HG03432 (cell line): ENCODE measurements at regions not wholly inside any gene's neighbourhood (a gene's known extent, or its start where the extent isn't known, plus 50 kb on each side); places are given as distances from the start of the nearest gene placed in this dataset.

Experiments used
- ATAC-seq: cut with Tn5 transposase; IDR thresholded peaks from one replicate; pipeline ENCODE4 v1.9.1; 2021; ENCODE audit warnings: mild to moderate bottlenecking, moderate library complexity; ENCODE audit not compliant: unreplicated experiment

DNA sequence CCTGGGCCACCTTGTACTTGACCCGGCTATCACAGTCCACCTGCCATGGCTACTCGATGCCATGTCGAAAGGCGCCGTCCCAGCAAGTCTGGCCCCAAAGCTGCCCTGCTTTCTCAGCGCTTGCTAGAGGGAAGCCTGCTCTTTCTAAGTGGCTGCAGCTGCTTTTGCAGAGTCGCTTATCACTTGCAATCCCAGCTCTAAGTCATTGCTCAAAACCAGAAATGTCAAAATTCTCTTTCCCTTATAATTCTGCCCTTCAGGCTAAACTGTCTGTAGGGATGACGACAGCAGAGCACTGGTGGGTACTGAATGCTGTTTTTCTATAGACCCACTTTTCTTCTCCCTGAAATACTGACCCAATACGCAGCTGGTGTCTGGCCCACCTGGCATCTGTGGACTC, 184.2 kb downstream of the ENGASE start:
- no peak for ATAC-seq

DNA sequence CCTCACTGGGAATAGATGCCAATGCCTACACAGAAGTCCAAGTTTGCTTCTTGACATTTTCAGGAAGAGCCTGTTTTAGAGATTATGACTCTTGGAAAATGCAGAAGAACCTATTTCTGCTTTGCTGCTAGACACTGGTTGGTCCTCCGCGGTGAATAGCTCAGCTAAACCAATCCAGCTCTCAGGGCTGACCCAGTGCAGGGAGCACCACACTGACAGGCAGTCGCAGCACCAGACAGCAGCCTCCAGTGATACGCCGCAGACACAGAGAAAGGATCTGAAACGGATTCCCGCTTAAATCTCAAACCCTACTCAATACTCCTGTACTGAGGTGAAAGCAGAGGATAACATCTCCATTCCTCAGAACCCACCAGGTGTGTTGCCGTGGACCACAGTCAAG, 183.4 kb downstream of the ENGASE start:
- ATAC-seq = no peak

DNA sequence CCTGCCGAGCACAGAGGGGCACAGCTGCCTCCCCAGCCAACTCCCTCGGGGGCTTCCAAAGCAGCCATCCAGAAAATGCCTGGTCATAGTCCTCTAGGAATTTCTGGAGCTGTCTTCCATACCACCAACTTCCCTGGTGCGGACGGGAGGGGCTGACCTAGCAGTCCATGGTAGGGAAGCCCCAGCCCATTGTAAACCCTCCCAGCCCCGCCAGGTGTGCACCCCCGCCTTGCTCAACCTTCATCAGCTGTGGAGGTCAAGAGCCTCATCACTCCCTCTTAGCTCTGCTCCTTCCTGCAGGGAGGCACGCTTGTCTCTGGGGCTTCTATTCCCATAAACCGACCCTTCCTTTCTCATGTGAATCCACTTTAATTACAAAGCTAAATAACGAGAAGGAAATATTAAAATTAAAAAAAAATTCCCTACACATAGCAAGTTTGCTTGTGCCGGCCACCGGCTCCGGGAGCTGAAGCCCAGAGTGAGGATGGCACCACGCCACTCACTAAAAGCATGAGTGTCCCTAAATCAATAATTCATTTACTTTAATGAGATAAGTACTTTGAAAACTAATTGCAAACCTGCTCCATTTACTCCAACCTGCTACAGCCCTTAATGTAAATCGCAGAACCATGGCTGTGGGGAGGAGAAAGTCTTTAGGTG, 181.4 kb downstream of the ENGASE start:
- no peak for ATAC-seq

DNA sequence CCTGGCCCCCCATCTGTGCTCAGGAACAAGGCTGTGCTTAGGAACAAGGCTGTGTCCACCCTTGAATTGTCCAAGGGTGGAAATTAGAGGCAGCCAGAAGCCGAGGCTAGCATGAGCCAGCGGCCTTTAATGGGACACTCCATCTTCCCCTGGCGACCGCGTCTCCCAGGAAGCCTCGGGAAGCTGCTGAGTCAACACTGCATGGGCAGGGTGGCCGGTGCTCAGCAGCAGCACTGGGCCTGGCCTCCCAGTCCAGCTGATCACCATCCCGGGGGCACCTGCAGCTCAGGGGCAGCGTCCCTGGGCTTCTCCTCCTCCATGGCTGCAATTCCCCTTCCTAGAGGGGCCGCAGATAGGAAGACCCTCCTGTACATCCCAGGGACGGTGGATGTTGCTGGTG, 180.8 kb downstream of the ENGASE start:
- ATAC-seq = no peak

DNA sequence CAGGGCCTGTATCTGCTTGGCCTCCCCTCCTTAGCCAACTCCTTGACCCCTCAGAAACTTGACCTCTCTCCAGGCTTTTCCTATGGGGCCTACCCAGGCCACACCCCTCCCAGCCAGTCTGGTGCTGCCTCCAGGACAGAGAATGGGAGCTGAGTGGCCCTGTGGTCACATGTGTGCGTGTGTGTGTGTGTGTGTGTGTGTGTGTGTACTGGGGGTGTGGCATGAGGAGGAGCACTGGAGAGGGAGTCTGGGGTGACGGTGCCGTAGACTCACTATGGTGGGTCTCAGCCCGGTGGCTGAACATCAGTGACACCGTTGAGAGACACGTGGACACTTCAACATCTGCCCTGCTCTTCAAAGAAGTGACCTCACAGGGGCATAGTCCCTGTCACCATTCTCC, 180.4 kb downstream of the ENGASE start:
- ATAC-seq = no peak

DNA sequence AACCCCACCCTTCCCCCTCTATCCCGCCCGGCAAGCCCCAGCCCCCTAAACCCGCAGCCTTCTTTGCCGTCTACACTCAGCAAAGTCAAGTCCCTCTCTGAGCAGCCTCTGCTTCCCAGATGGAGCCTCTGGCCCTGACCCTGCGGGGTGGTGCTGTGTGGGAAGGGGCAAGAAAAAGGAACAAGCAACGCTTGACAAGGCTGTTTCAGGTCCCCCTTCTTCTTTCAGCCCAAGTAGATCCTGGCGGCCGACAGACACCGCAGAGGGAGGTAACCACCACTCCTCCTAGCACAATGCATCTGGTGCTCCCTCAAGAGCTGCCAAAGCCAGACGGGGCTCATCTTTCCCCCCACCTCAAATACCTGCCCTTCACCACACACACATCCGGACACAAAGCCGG, 178.3 kb downstream of the ENGASE start:
- ATAC-seq = no peak

DNA sequence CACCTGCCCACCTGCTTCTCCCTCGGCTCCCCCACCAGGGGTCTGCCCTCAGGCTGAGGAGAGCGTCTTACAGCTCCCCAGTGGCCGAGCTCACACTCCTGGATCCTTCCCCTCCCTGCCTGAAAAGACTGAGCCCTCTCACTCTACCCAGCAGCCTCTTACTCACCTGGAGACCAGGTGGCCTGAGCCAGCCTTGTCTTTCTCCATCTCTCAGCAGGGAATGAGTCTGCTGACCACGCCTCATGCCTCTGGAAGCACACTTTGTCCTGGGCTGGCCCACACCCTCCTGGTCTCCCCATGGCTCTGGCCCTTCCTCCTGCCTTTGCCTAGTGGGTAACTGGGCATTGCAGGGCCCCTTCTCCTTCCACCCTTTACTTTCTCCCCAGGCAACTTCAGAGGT, 177.2 kb downstream of the ENGASE start:
- ATAC-seq = no peak

DNA sequence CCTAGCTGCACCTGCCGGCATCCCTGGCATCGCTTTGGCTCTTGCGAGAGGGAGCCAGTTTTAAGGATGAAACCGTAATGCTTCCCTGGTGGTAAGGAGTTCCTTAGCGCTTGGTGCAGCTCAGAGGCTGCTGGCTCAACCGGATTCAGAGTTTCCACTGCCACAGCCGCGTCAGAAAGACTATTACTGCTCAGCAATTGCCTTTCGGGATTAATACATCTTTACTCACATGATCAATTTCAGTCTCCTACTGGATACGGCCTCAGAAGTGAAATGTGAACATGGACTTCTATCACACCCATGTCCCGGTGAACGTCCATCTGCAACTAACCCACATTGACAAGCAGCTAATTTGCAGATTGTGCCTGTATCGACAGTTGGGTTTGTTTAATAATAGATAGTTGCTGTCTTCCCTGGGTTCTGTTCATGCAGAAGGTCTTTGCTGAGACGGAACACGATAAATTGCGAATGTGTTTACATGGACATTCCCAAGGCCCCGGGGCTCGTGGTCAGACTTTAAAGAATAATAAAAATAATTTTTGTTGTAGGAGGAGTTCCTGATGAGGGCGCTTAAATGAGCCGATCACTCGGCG, 175.4 kb downstream of the ENGASE start:
- ATAC-seq = no peak

DNA sequence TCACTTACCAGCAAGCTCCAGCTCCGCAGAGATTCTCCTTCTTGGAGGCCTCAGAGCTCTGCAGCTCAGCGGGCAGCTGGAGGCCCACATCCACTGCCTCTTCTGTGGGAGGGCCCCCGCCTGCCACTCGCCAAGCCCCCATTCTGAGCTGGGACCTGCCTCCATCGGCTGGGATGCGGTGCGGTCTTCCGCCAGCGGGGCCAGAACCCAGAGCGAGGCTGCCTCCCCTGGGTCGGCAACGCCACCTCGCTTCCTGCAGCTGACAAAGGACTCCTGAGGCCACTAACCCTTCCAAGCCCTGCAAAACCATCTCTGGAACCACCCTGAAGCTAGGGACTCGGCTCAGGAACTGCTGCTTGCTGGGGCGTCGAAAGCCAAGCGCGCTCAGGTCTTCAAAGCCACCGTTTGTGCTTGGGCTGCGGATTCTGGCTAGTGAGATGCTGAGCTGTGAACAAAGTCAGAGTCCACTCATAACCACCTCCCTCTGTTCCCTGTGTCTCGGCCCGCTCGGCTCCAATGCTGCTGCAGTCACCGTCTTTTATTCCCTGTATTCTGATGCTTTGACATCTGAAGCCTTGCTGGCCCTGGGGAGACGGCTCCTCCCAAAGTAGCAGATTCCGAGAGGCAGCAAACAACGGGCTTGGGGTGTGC, 174.3 kb downstream of the ENGASE start:
- ATAC-seq = no peak

DNA sequence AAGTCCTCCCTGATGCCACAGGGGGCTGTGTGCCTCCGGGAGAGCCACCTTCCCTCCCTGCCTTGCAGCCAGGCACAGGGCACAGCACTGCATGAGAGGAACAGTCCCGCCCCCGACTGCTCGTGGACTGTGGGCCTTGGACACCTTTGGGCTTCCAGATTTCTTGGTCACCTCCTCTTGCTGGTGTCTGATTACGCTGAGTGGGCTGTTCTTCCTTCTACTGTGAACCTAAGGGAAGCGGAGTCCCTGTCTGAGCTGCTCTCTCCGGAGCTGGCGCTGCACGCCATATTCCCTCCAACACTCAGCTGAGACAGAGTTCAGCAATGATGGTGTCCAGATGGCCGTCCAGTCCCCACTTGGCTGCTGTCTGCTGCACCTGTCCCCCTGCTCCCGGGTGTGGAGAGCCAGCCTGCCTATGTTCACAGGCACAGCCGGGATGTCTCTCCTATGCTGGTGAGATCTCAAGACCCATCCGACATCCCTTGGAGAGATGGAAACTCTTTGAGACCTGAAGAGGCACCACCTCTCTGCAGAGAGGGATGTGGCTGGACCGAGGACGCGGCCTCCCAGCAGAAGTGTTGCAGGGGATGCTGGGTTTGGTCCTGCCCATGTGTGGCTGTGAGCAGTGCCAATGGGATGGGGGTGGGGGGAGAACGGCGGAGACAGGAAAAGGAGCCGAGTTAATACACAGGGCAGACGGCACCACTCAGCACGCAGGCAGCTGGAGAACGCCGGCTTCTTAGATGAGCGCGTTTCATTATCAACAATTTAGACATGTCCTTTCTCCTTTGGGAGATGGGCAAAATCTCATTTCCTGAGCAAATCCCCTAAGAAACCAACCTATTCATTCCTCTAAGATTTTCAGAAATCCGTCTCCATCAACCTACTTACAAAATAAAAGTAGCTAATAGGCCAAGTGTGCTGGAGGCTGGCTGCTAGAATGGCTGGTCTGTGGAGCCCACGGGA, 171.9 kb downstream of the ENGASE start:
- ATAC-seq = no peak

DNA sequence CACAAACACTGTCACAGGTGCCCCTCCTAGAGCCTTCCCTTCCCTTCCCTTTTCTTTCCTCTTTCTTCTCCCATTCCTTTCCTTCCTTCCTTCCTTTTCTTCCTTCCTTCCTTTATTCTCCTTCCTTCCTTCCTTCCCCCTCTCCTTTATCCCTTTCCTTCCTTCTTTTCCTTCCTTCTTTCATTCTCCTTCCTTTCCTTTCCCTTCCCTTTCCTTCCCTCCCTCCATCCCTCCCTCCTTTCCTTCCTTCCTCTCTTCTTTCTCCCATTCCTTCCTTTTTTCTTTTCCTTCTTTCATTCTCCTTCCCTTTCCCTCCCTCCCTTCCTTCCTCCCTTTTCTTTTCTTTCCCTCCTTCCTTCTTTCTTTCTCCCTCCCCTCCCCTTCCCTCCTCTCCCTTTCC, 170.0 kb downstream of the ENGASE start:
- no peak for ATAC-seq

DNA sequence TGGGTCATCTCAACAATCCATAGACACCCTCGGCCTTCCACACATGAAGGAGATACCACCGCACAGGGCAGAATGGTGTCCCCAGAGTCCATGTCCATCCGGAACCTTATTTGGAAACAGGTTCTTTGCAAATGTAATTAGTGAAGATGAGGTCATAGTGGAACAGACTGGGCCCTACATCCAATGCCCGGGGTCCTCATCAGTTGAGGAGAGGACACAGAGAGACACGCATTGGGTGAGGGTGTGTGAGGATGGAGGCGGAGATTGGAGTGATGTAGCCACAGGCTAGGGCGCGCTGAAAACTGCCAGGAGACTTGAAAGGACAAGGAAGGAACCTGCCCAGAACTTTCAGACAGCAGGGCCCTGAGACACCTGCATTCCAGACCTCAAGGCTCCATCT, 169.4 kb downstream of the ENGASE start:
- ATAC-seq = no peak

DNA sequence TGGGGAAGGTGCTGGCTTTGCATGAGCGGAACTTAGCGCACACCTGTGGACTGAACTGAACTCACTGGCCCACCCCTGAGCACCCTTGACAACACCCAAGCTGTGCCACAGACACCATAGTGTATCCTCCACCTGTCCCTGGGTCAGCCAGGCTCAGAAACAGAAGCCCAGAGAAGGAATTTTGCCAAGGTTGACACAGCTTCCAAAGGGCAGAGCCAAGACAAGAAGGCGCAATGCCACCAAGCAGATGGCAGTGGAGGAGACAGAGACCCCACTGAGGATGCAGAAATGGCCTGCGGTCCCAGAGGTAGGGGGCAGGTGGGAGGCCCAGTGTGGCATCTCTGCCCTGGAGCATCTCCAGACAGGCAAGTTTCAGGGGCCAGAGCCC, 169.0 kb downstream of the ENGASE start:
- no peak for ATAC-seq

DNA sequence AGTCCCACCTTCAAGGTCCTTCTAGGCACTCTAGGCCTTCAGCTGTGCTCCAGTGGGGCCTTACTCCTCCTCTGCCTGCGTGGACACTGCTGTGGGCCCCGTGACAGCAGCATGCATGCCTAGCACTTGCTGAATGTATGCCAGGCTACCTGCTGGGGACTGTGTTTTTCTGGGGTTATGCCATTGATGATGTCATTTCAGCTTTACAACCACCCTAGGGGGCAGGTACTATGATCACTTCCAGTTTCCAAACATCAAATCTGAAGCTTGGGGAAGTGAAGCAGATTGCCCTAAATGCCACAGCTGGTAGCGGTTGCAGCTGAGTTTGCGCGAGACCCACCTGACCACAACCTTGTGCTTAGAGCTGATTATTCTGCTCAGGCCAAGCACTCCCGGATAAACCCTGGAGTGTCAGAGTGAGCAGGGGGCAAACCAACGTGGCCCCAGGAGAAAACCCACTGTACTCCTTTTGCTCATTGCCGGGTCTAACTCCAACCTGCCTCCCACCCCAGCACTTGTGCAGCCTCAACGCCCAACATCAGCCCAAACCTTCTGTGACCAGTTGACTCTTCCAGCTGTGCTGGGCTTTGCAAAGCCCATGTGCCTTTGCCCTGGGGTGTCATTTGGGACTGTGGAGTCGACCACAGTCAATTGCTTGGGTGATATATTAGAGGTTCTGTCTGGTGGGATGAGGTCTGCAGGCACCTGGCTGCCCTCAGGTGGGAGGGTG, 168.4 kb downstream of the ENGASE start:
- ATAC-seq = no peak

DNA sequence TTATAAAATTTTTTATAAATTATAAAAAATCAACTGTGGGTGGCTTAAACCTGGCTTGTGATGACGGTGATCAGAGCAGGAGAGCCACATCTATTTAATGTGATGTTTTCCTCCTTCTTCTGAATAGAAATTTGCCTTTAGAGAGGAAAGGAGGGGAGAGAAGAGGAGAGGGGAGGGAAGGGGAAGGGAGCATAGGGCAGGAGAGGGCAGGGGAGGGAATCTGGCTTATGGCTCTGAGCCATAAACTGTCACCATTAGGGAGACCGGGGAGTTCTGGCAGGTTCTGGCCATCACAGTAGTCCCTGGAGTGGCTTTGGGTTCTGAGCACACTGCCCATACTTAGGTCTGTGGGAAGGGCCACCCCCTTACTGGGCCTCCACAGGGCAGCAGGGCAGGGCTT, 167.8 kb downstream of the ENGASE start:
- ATAC-seq = no peak

DNA sequence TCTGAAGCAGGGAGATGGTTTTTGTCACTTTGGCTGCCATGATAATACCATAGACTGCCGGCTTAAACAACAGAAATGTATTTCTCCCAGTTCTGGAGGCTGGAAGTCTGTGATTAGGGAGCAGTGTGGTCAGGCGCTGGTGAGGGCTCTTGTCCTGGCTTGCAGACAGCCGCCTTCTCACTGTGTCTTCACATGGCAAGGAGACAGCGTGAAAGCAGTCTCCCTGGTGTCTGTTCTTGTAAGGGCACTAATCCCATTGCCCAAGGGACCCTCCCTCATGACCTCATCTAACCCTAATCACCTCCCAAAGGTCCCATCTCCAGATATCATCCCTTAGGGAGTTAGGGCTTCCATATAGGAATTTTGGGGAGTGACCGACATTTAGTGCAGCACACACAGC, 167.0 kb downstream of the ENGASE start:
- ATAC-seq = no peak

DNA sequence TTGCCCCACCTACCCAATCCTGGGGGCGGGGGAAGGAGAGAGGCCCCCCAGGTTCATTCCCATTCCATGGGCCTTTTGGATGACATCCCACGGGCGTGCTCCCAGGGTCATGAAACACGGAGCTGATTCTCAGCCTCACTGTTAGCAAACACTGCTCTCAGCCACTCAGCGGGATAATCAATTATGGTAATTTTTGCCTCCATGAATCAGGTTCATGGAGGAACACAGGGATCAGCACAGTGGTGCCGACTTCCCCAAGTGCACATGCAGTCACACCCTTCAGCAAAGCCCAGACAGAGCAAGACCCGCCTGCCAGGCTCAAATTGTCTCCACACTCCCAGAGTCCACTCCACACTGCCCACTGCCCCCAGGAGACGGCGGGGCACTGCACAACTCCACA, 164.6 kb downstream of the ENGASE start:
- no peak for ATAC-seq

DNA sequence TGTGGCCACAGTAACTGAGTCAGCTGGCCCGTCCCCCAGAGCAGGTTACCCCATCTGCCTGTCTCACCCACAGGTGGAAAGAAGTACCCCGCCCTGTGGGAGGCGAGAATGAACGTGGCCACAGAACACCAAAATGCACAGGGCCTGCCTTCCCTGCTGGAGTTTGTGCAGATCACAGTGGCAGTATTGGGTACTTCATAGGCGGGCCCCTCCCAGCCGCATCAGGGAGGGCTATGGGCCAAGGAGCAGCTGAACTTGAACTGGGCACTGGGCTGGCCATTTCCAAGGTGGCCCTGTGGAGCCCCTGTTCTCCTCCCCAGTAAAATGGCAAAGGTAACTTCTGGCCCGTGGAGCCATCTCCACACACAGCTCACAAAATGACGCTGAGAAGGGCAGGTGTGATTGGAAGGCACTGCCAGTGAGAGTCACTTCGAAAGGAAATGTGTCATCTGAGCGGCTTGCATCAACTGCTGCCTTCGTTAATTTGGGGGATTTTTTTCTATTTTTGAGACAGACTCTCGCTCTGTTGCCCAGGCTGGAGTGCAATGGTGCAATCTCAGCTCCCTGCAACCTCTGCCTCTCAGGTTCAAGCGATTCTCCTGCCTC, 162.9 kb downstream of the ENGASE start:
- no peak for ATAC-seq

DNA sequence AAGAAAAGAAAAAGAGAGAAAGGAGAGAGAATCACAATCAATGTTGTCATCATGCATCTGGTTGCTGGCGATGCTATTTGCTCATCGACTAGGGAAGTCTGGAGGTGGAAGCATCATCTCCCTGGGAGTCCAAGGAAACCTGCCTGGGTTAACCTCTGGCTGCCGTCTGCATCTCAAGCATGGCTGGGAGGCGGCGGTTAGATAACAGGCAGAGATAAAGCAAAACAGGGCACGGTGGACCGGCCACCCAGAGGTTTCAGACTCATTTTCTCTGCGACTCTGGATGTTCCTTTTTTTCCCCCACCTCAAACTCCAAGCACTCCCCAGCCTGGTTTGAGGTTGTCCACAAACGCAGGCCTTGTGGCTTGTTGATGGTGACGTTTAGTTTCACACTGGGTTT, 161.2 kb downstream of the ENGASE start:
- ATAC-seq = no peak

DNA sequence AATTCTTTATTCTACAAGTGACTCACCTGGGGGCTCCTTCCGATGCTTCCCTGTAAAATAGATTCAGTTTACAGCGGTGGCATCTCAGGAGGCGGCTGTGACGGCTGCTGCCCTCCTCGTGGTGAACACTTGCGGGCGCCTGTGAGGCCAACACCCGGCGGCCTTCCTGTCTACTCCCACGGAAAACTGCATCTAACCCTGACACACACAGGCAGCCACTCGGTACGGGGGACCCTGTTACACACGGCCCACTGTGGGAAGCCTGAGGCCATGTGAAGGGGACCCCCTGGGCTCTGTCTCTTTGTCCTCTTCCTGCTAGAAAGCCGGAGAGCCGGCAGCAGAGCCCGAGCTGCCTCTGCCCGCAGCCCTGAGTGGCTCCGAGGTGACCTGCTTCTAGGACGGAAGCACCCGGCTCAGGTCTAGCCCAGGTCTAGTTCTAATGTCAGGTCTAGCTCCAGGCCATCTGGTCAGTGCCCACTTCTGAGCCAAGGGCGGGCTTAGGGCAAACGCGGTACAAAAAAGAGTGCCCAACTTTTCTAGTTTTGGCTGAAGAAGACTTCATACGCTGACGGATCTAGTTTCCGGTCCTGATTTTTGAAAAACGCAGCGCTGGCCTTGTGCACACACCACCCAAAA, 159.4 kb downstream of the ENGASE start:
- ATAC-seq = no peak
